Ovary (tissue), 3 donors: ENCODE measurements at regions not wholly inside any gene's neighbourhood (a gene's known extent, or its start where the extent isn't known, plus 50 kb on each side); places are given as distances from the start of the nearest gene placed in this dataset.

ENCODE experiments used
- EP300 ChIP-seq: sonication (generic); formaldehyde crosslinking; IDR thresholded peaks from one replicate; pipeline ENCODE4 v1.6.1; 2017; ENCODE audit warnings: antibody characterized with exemption
- POLR2A ChIP-seq: fragments of 450-650 bp; IDR thresholded peaks from one replicate; pipeline ENCODE4 v1.6.1; 2017; ENCODE audit warnings: antibody characterized with exemption, mild to moderate bottlenecking, moderate library complexity
- TF ChIP-seq, protein P1 (sequence below), 3 donors: fragments of 450-650 bp in 2 of 3; fragments of 200-600 bp in 1 of 3; IDR thresholded peaks; one replicate each; pipeline versions ENCODE4 v1.5.1 to v1.8.0; 2016 to 2022; ENCODE audit warnings: antibody characterized with exemption in 3 of 3, mild to moderate bottlenecking in 1 of 3
- donor health status: DM: no; HTN: no; CAD: no.

DNA sequence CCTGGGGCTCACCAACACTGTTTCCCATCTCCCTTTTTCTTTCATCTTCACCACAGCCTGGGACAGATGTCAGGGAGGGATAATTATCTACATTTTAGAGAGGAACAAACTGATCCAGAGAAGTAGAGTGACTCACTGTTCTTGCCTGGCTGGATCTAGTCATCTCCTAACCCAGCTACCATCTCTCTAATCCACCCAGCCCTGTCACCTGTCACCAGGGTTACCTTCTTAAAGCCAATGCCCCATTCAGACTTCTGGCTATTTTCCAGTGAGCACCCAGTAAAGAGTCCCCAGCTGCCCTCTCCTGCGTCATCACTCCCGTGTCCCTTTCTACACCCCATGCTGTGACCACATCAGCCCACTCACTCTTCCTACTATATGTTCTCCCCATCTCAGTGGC is 68.4 kb upstream of the DUSP5 start:
- TF ChIP-seq, protein P1, sequence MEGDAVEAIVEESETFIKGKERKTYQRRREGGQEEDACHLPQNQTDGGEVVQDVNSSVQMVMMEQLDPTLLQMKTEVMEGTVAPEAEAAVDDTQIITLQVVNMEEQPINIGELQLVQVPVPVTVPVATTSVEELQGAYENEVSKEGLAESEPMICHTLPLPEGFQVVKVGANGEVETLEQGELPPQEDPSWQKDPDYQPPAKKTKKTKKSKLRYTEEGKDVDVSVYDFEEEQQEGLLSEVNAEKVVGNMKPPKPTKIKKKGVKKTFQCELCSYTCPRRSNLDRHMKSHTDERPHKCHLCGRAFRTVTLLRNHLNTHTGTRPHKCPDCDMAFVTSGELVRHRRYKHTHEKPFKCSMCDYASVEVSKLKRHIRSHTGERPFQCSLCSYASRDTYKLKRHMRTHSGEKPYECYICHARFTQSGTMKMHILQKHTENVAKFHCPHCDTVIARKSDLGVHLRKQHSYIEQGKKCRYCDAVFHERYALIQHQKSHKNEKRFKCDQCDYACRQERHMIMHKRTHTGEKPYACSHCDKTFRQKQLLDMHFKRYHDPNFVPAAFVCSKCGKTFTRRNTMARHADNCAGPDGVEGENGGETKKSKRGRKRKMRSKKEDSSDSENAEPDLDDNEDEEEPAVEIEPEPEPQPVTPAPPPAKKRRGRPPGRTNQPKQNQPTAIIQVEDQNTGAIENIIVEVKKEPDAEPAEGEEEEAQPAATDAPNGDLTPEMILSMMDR (IDR thresholded peaks at IDR 0.05): no peak
- no peak for TF ChIP-seq POLR2A
- no peak for TF ChIP-seq EP300
